HepG2 (cell line): ENCODE measurements at regions not wholly inside any gene's neighbourhood (a gene's known extent, or its start where the extent isn't known, plus 50 kb on each side); places are given as distances from the start of the nearest gene placed in this dataset.

Experiments
- ATAC-seq: fragments of 200-7000 bp; cut with Tn5 transposase; 3 replicates; pipeline ENCODE4 v1.9.1; 2020; ENCODE audit warnings: mild to moderate bottlenecking, moderate library complexity
- BruUV-seq: library from RNA; stranded (reverse); fragments of 400-500 nt; replicated peaks from 2 replicates; lab custom pipeline; 2021; lab: Mats Ljungman, UMichigan
- CTCF ChIA-PET: fragments of 300-600 bp; formaldehyde crosslinking; extraction: SDS; loops from one replicate; lab custom pipeline; 2021; ENCODE audit warnings: low total read pairs, inconsistent platforms, low intra/inter-chr PET ratio; lab: Yijun Ruan, JAX
- POLR2A ChIA-PET: fragments of 350-600 bp; sonication (Branson Sonifier 250); formaldehyde crosslinking; loops from one replicate; lab custom pipeline; 2020; ENCODE audit warnings: antibody characterized with exemption, inconsistent platforms; lab: Yijun Ruan, JAX
- DNase-seq: peaks from one replicate; pipeline ENCODE4 v3.0.0-alpha.2; 2015; ENCODE audit warnings: low spot score
- FAIRE-seq: peaks from 3 replicates; lab custom pipeline; 2011; peaks lifted over from hg19 to GRCh38; lab: Jason Lieb, UNC
- H2AFZ ChIP-seq: one replicate; pipeline ENCODE4 v1.6.1; 2011; ENCODE audit warnings: low read length, inconsistent platforms
- H3K27ac ChIP-seq: fragments of 300-600 bp; 3 replicates; pipeline ENCODE4 v1.8.0; 2011; ENCODE audit warnings: mixed run types, mild to moderate bottlenecking, mixed read lengths, low read length, inconsistent platforms; ENCODE audit not compliant: insufficient read depth; ENCODE audit errors: extremely low read length
- H3K27me3 ChIP-seq, 2 experiments: fragments of 200-600 bp in 1 of 2; 2 replicates in 1 of 2; 3 replicates in 1 of 2; pipeline versions ENCODE4 v1.6.0 to v1.8.0; 2011; ENCODE audit warnings: low read length in 2 of 2, mild to moderate bottlenecking in 2 of 2, moderate library complexity in 2 of 2, inconsistent platforms in 1 of 2; ENCODE audit not compliant: insufficient read depth in 2 of 2, control insufficient read depth in 1 of 2
- H3K36me3 ChIP-seq, 2 experiments: fragments of 200-600 bp in 1 of 2; replicated peaks in 1 of 2; 2 replicates in 1 of 2; 3 replicates in 1 of 2; pipeline versions ENCODE4 v1.5.1 to v1.8.0; 2011; ENCODE audit warnings: low read length in 2 of 2, inconsistent platforms in 1 of 2; ENCODE audit not compliant: insufficient read depth in 2 of 2, control insufficient read depth in 1 of 2
- H3K4me1 ChIP-seq: 2 replicates; pipeline ENCODE4 v1.5.1; 2012; ENCODE audit warnings: low read length, inconsistent platforms; ENCODE audit not compliant: insufficient read depth
- H3K4me2 ChIP-seq: 2 replicates; pipeline ENCODE4 v1.6.0; 2011; ENCODE audit warnings: low read depth, low read length, inconsistent platforms
- H3K4me3 ChIP-seq, 3 experiments: fragments of 200-600 bp in 1 of 3; sonication (generic), shearing (Covaris generic) in 1 of 3; replicated peaks in 1 of 3; 2 replicates each; pipeline ENCODE4 v1.5.1; 2011 to 2016; ENCODE audit warnings: low read length in 3 of 3, inconsistent platforms in 2 of 3, low read depth in 2 of 3, mild to moderate bottlenecking in 2 of 3, control low read depth in 1 of 3, mixed read lengths in 1 of 3; ENCODE audit not compliant: insufficient read depth in 1 of 3
- H3K79me2 ChIP-seq: one replicate; pipeline ENCODE4 v1.6.1; 2011; ENCODE audit warnings: low read length, inconsistent platforms; ENCODE audit not compliant: insufficient read depth
- H3K9ac ChIP-seq: 2 replicates; pipeline ENCODE4 v1.6.0; 2011; ENCODE audit warnings: mild to moderate bottlenecking, low read depth, low read length, inconsistent platforms; ENCODE audit not compliant: insufficient read depth
- H3K9me3 ChIP-seq: 2 replicates; pipeline ENCODE4 v1.5.1; 2012; ENCODE audit warnings: mild to moderate bottlenecking, low read length
- H4K20me1 ChIP-seq: 2 replicates; pipeline ENCODE4 v1.6.0; 2011; ENCODE audit warnings: inconsistent platforms, mild to moderate bottlenecking, low read length, moderate library complexity; ENCODE audit not compliant: insufficient read depth
- AKAP8 ChIP-seq: sonication (generic); formaldehyde crosslinking; IDR thresholded peaks from 2 replicates; pipeline ENCODE4 v1.5.1; 2020; ENCODE audit warnings: mild to moderate bottlenecking, missing genetic modification reagents
- CEBPB ChIP-seq: IDR thresholded peaks from 2 replicates; pipeline ENCODE4 v1.6.1; 2011; ENCODE audit warnings: low read depth, low read length, improper control_type of control experiment, borderline replicate concordance
- CREBL2 ChIP-seq: sonication (generic); formaldehyde crosslinking; IDR thresholded peaks from 2 replicates; pipeline ENCODE4 v1.8.1; 2023; ENCODE audit warnings: missing genetic modification reagents, mild to moderate bottlenecking, borderline replicate concordance
- ERF ChIP-seq: IDR thresholded peaks from 2 replicates; pipeline ENCODE4 v1.6.1; 2018; ENCODE audit warnings: missing biosample characterization, missing genetic modification reagents
- EZH2 ChIP-seq: conservative IDR thresholded peaks from 2 replicates; pipeline ENCODE4 v1.6.1; 2012; ENCODE audit warnings: mild to moderate bottlenecking, low read depth, low read length, moderate library complexity
- GATAD1 ChIP-seq: IDR thresholded peaks from 2 replicates; pipeline ENCODE4 v1.6.1; 2016; ENCODE audit warnings: missing genetic modification reagents, missing compliant biosample characterization
- MAFG ChIP-seq: sonication (generic); formaldehyde crosslinking; IDR thresholded peaks from 2 replicates; pipeline ENCODE4 v1.5.1; 2020; ENCODE audit warnings: mild to moderate bottlenecking, missing genetic modification reagents
- PCBP2 ChIP-seq: fragments of 200-400 bp; formaldehyde crosslinking; optimal IDR thresholded peaks from 2 replicates; pipeline ENCODE3; 2018; ENCODE audit warnings: low read length, low read depth; ENCODE audit not compliant: poor library complexity, severe bottlenecking
- SUZ12 ChIP-seq: fragments of 150-350 bp; IDR thresholded peaks from 2 replicates; pipeline ENCODE4 v1.6.1; 2014; ENCODE audit warnings: low read depth, low read length
- TCF12 ChIP-seq, 2 experiments: fragments of 450-650 bp in 1 of 2; sonication (generic) in 1 of 2; formaldehyde crosslinking in 1 of 2; IDR thresholded peaks; 2 replicates each; pipeline versions ENCODE4 v1.6.1 to v1.8.0; 2017 to 2022; ENCODE audit warnings: antibody characterized with exemption in 1 of 2, mild to moderate bottlenecking in 1 of 2, missing genetic modification reagents in 1 of 2, moderate library complexity in 1 of 2
- ZFP82 ChIP-seq: sonication (generic); formaldehyde crosslinking; IDR thresholded peaks from 2 replicates; pipeline ENCODE4 v1.5.1; 2020; ENCODE audit warnings: mild to moderate bottlenecking, missing genetic modification reagents, borderline replicate concordance
- ZNF382 ChIP-seq: sonication (generic); formaldehyde crosslinking; IDR thresholded peaks from 2 replicates; pipeline ENCODE4 v1.5.0; 2020; ENCODE audit warnings: missing genetic modification reagents, mild to moderate bottlenecking, borderline replicate concordance
- ZNF414 ChIP-seq: sonication (generic); formaldehyde crosslinking; IDR thresholded peaks from 2 replicates; pipeline ENCODE4 v1.5.0; 2020; ENCODE audit warnings: missing genetic modification reagents
- ZNF547 ChIP-seq: sonication (generic); formaldehyde crosslinking; IDR thresholded peaks from 2 replicates; pipeline ENCODE4 v1.5.1; 2020; ENCODE audit warnings: mild to moderate bottlenecking, missing genetic modification reagents
- ZNF720 ChIP-seq: sonication (generic); formaldehyde crosslinking; IDR thresholded peaks from 2 replicates; pipeline ENCODE4 v1.4.0; 2020; ENCODE audit warnings: missing genetic modification reagents
- ZSCAN22 ChIP-seq: sonication (generic); formaldehyde crosslinking; IDR thresholded peaks from 2 replicates; pipeline ENCODE4 v1.4.0; 2020; ENCODE audit warnings: mild to moderate bottlenecking, missing genetic modification reagents
- WGBS: methylation state at CpG from one replicate; pipeline ENCODE4 v1.1.6; 2017; ENCODE audit warnings: low lambda C conversion rate; 5-methylcytosine and 5-hydroxymethylcytosine counted together
- in situ Hi-C: cut with HindIII; loops from 2 replicates; pipeline ENCODE4 v1.10.0; 2017; ENCODE audit warnings: low pct_unique_long_range_greater_than_20kb; ENCODE audit not compliant: extremely low pct_ligation_motif_present
- intact Hi-C: fragments of 100-400 bp; cut with micrococcal nuclease; formaldehyde crosslinking; loops from one replicate; pipeline ENCODE4 v1.10.0; 2022; ENCODE audit not compliant: unreplicated experiment
- TF ChIP-seq, protein P1 (sequence below): sonication (generic); formaldehyde crosslinking; IDR thresholded peaks from 2 replicates; pipeline ENCODE4 v1.5.0; 2020; ENCODE audit warnings: missing genetic modification reagents
- TF ChIP-seq, protein P2 (sequence below): sonication (generic); formaldehyde crosslinking; IDR thresholded peaks from 2 replicates; pipeline ENCODE4 v1.5.1; 2020; ENCODE audit warnings: mild to moderate bottlenecking, missing genetic modification reagents, moderate library complexity

GRCh38 chr2:239834143-239834542 lies 191.0 kb downstream of the NDUFA10 start:
- no peak for TF ChIP-seq CREBL2 (CRISPR knock-in tag)
- TF ChIP-seq ZFP82, result no peak
- no peak for TF ChIP-seq EZH2
- no peak for TF ChIP-seq PCBP2
- no peak for TF ChIP-seq AKAP8 (CRISPR knock-in tag)
- TF ChIP-seq ZNF382 (CRISPR knock-in tag), result no peak
- TF ChIP-seq, protein P1, sequence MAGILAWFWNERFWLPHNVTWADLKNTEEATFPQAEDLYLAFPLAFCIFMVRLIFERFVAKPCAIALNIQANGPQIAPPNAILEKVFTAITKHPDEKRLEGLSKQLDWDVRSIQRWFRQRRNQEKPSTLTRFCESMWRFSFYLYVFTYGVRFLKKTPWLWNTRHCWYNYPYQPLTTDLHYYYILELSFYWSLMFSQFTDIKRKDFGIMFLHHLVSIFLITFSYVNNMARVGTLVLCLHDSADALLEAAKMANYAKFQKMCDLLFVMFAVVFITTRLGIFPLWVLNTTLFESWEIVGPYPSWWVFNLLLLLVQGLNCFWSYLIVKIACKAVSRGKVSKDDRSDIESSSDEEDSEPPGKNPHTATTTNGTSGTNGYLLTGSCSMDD (CRISPR knock-in tag), result no peak
- no peak for TF ChIP-seq GATAD1 (CRISPR knock-in tag)
- TF ChIP-seq, protein P2, sequence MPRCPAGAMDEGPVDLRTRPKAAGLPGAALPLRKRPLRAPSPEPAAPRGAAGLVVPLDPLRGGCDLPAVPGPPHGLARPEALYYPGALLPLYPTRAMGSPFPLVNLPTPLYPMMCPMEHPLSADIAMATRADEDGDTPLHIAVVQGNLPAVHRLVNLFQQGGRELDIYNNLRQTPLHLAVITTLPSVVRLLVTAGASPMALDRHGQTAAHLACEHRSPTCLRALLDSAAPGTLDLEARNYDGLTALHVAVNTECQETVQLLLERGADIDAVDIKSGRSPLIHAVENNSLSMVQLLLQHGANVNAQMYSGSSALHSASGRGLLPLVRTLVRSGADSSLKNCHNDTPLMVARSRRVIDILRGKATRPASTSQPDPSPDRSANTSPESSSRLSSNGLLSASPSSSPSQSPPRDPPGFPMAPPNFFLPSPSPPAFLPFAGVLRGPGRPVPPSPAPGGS (CRISPR knock-in tag), result no peak
- no peak for TF ChIP-seq ERF (CRISPR knock-in tag)
- TF ChIP-seq ZNF414 (CRISPR knock-in tag), result no peak
- TF ChIP-seq ZNF547, result no peak
- TF ChIP-seq ZNF720, result no peak
- TF ChIP-seq SUZ12, result no peak
- no peak for TF ChIP-seq MAFG (CRISPR knock-in tag)
- no peak for TF ChIP-seq ZSCAN22 (CRISPR knock-in tag)
- no peak for TF ChIP-seq TCF12 (IDR thresholded peaks at IDR 0.05)
- TF ChIP-seq TCF12 (CRISPR knock-in tag; IDR thresholded peaks at IDR 0.05), result no peak
- no peak for TF ChIP-seq CEBPB
- intact Hi-C loops (no loop called here), in situ Hi-C loops (no loop called here)
- Histone ChIP-seq H3K4me1 (no peaks in the 10 kb centered on the region), H3K9ac (no peak overlapping the region), H3K4me3 (no peak overlapping the region), H4K20me1 (no peaks in the 10 kb centered on the region; the same call in 1 of the 2 replicates), H2AFZ (no peak overlapping the region), H3K36me3 (no peaks in the 10 kb centered on the region), H3K79me2 (no peaks in the 10 kb centered on the region), H3K27ac (no peak overlapping the region), H3K4me2 (no peak overlapping the region), H3K9me3 (no peaks in the 10 kb centered on the region), H3K27me3 (peaks cover 9 to 38% of the 10 kb centered on the region in 2 experiments)
- DNase-seq (no peak), FAIRE-seq (no peak), ATAC-seq (no peak)
- ChIA-PET POLR2A (no interaction called here), CTCF (no interaction called here)
- 14% methylated on average over 5 of the region's 8 CpGs for WGBS
- BruUV-seq, result no TSS peak
